ENCODE measurements at regions not wholly inside any gene's neighbourhood (a gene's known extent, or its start where the extent isn't known, plus 50 kb on each side); places are given as distances from the start of the nearest gene placed in this dataset.

- no peaks in the 10 kb centered on the region for H3K9me3 ChIP-seq
- no peak overlapping the region for H3K27ac ChIP-seq
- no peaks in the 10 kb centered on the region for H3K36me3 ChIP-seq
- H3K4me1 ChIP-seq = no peaks in the 10 kb centered on the region
- in situ Hi-C loops (cut with MboI; ENCODE audit: low sequenced_read_pairs in 4 of 4) = no loop called here
- intact Hi-C loops (cut with DNase I; ENCODE audit: low total_unique reads) = no loop called here
- ATAC-seq (no peak), DNase-seq (no peak)
- no peaks in the 10 kb centered on the region for H3K27me3 ChIP-seq
- no peak overlapping the region for H3K4me3 ChIP-seq
- TF ChIP-seq POLR2A (IDR thresholded peaks at IDR 0.05) (no peak), CTCF (IDR thresholded peaks at IDR 0.05 in 4 of 5, conservative IDR thresholded peaks at IDR 0.05 in 1 of 5) (no peak)
These were observed 359.8 kb downstream of the C3orf38 start for GRCh38 chr3:88509582-88509981.

GRCh38 chr3:88528494-88528893 is 378.7 kb downstream of the C3orf38 start:
- no peak for ATAC-seq
- Histone ChIP-seq H3K36me3 (no peaks in the 10 kb centered on the region), H3K4me1 (no peaks in the 10 kb centered on the region), H3K9me3 (no peaks in the 10 kb centered on the region), H3K4me3 (no peak overlapping the region), H3K27ac (no peak overlapping the region), H3K27me3 (no peaks in the 10 kb centered on the region)
- intact Hi-C loops (cut with DNase I; ENCODE audit: low total_unique reads) (no loop called here), in situ Hi-C loops (cut with MboI; ENCODE audit: low sequenced_read_pairs in 4 of 4) (no loop called here)
- DNase-seq = no peak
- TF ChIP-seq CTCF (IDR thresholded peaks at IDR 0.05 in 4 of 5, conservative IDR thresholded peaks at IDR 0.05 in 1 of 5) = no peak
- no peak for TF ChIP-seq POLR2A (IDR thresholded peaks at IDR 0.05)

GRCh38 chr3:88534534-88534933 is 384.8 kb downstream of the C3orf38 start:
- Histone ChIP-seq H3K9me3 (peaks cover 0 to 3% (median 0%) of the 10 kb centered on the region in 3 donors), H3K36me3 (no peaks in the 10 kb centered on the region), H3K27me3 (no peaks in the 10 kb centered on the region), H3K4me1 (no peaks in the 10 kb centered on the region), H3K27ac (no peak overlapping the region), H3K4me3 (no peak overlapping the region)
- intact Hi-C loops (cut with DNase I; ENCODE audit: low total_unique reads) = no loop called here
- no peak for DNase-seq
- ATAC-seq = no peak
- in situ Hi-C loops (cut with MboI; ENCODE audit: low sequenced_read_pairs in 4 of 4) = no loop called here
- TF ChIP-seq CTCF (IDR thresholded peaks at IDR 0.05 in 4 of 5, conservative IDR thresholded peaks at IDR 0.05 in 1 of 5) (no peak), POLR2A (IDR thresholded peaks at IDR 0.05) (no peak)

- no peak for ATAC-seq
- Histone ChIP-seq H3K4me1 (no peaks in the 10 kb centered on the region), H3K27ac (no peak overlapping the region), H3K4me3 (no peak overlapping the region), H3K9me3 (peaks cover 0 to 3% (median 0%) of the 10 kb centered on the region in 3 donors), H3K27me3 (no peaks in the 10 kb centered on the region), H3K36me3 (no peaks in the 10 kb centered on the region)
- intact Hi-C loops (cut with DNase I; ENCODE audit: low total_unique reads) (no loop called here), in situ Hi-C loops (cut with MboI; ENCODE audit: low sequenced_read_pairs in 4 of 4) (no loop called here)
- TF ChIP-seq CTCF (IDR thresholded peaks at IDR 0.05 in 4 of 5, conservative IDR thresholded peaks at IDR 0.05 in 1 of 5) = no peak
- no peak for TF ChIP-seq POLR2A (IDR thresholded peaks at IDR 0.05)
- DNase-seq = no peak
These were observed 385.8 kb downstream of the C3orf38 start for GRCh38 chr3:88535563-88535962.

- no peak overlapping the region for H3K4me3 ChIP-seq
- intact Hi-C loops (cut with DNase I; ENCODE audit: low total_unique reads) (no loop called here), in situ Hi-C loops (cut with MboI; ENCODE audit: low sequenced_read_pairs in 4 of 4) (no loop called here)
- H3K9me3 ChIP-seq = no peaks in the 10 kb centered on the region
- ATAC-seq = no peak
- H3K27me3 ChIP-seq = no peaks in the 10 kb centered on the region
- H3K27ac ChIP-seq = no peak overlapping the region
- no peaks in the 10 kb centered on the region for H3K36me3 ChIP-seq
- H3K4me1 ChIP-seq = no peaks in the 10 kb centered on the region
- no peak for TF ChIP-seq CTCF (IDR thresholded peaks at IDR 0.05 in 4 of 5, conservative IDR thresholded peaks at IDR 0.05 in 1 of 5)
- TF ChIP-seq POLR2A (IDR thresholded peaks at IDR 0.05) = no peak
- no peak for DNase-seq
These were observed 393.2 kb downstream of the C3orf38 start for GRCh38 chr3:88542916-88543315.
